Epithelial cell of proximal tubule (primary cell): ENCODE measurements at regions not wholly inside any gene's neighbourhood (a gene's known extent, or its start where the extent isn't known, plus 50 kb on each side); places are given as distances from the start of the nearest gene placed in this dataset.

Experiments used
- DNase-seq: peaks from one replicate; pipeline ENCODE4 v3.0.0-alpha.2; 2011; ENCODE audit warnings: low read depth
- H3K4me3 ChIP-seq: 2 replicates; pipeline ENCODE4 v1.5.1; 2011; ENCODE audit warnings: low read depth, mild to moderate bottlenecking, low read length
- TF ChIP-seq, protein P1 (sequence below): conservative IDR thresholded peaks from 2 replicates; pipeline ENCODE4 v1.5.1; 2012; ENCODE audit warnings: low read depth, mild to moderate bottlenecking, low read length

- TF ChIP-seq, protein P1, sequence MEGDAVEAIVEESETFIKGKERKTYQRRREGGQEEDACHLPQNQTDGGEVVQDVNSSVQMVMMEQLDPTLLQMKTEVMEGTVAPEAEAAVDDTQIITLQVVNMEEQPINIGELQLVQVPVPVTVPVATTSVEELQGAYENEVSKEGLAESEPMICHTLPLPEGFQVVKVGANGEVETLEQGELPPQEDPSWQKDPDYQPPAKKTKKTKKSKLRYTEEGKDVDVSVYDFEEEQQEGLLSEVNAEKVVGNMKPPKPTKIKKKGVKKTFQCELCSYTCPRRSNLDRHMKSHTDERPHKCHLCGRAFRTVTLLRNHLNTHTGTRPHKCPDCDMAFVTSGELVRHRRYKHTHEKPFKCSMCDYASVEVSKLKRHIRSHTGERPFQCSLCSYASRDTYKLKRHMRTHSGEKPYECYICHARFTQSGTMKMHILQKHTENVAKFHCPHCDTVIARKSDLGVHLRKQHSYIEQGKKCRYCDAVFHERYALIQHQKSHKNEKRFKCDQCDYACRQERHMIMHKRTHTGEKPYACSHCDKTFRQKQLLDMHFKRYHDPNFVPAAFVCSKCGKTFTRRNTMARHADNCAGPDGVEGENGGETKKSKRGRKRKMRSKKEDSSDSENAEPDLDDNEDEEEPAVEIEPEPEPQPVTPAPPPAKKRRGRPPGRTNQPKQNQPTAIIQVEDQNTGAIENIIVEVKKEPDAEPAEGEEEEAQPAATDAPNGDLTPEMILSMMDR = no peak
- no peak for DNase-seq
- H3K4me3 ChIP-seq = no peak overlapping the region
These were observed 50.4 kb upstream of the RAPH1 start for GRCh38 chr2:203585516-203585915.

DNA sequence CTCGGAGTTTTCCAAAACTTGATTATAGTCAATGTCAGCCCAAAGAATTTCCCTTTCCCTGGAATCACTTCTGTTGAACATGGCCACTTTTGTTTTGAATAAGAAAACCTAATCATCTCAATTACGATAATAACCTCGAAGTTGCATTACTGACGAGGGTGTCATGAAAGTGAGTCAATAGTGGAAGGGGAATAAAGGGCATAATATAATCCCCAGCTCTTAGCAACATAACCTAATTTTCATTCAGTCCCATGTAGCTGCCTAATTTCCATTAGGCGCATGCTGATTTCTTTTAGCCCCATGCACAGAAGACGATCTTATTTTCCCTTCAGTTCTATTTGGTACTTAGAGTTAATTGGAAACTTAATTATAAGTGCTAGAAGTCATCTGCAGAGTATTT lies 51.1 kb upstream of the RAPH1 start:
- H3K4me3 ChIP-seq = no peak overlapping the region
- DNase-seq = no peak
- TF ChIP-seq, protein P1 = no peak

GRCh38 chr2:203586696-203587095 lies 51.6 kb upstream of the RAPH1 start:
- TF ChIP-seq, protein P1 = no peak
- DNase-seq = no peak
- H3K4me3 ChIP-seq = no peak overlapping the region

GRCh38 chr2:203590496-203590895 lies 55.4 kb upstream of the RAPH1 start:
- TF ChIP-seq, protein P1 = no peak
- no peak for DNase-seq
- H3K4me3 ChIP-seq = no peak overlapping the region

DNA sequence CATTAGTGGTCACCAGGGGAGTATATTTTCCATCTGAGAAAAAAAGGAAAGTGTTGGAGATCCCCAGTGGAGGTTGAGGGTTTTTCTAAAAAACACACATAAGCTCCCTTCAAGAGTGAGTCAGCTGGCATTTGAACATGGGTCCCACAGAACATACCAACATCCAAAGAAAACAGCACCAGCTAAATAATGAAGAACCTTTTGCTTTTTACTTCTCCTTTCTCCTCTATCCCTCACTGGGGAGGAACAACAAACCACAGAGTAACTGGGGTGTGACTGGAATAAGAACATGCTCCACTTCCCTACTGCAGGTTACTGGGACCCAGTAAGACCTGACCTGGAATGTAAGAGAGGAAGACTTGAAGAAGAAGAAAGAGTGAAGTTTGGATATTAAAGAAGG lies 56.5 kb upstream of the RAPH1 start:
- no peak for DNase-seq
- TF ChIP-seq, protein P1 = no peak
- H3K4me3 ChIP-seq = no peak overlapping the region

DNA sequence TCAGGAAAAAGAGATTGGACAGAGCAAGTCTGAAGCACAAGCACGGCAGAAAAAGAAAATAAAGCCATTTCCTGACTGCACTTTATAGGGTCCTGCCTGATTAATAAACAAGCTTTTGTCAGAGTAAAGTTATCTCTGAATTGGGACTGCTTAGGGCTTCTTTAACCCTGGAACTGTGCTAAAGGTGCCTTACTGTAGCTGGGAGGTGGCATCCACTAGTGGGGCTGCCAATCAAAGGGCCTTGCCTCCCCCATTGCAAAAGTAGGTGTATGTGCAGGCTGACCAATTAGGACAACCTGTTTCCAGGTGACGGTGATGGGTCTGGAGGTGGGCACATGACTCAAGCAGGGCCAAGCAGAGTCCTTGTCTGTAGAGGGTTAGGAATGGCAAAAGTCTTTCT lies 57.4 kb upstream of the RAPH1 start:
- TF ChIP-seq, protein P1 = no peak
- H3K4me3 ChIP-seq = no peak overlapping the region
- no peak for DNase-seq

DNA sequence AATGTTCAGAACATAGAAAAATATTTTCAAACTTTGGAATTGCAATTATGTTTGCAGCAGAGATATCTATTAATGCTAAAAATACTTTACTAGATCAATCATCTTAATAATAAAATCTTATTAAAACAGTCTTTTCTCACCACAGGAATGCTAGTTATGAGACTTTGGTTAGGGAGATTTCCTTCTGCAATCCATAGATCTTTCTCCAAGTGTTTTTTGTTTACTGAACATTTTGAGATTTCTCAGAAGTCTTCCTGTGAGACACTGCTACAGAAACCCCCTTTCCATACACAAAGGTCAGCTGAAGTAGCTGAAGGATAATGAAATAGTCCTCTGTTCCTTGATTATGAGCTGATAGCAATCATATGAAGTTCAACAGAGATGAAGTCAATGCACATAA lies 59.4 kb upstream of the RAPH1 start:
- no peak overlapping the region for H3K4me3 ChIP-seq
- TF ChIP-seq, protein P1 = no peak
- no peak for DNase-seq
